ENCODE measurements at regions not wholly inside any gene's neighbourhood (a gene's known extent, or its start where the extent isn't known, plus 50 kb on each side); places are given as distances from the start of the nearest gene placed in this dataset.

DNA sequence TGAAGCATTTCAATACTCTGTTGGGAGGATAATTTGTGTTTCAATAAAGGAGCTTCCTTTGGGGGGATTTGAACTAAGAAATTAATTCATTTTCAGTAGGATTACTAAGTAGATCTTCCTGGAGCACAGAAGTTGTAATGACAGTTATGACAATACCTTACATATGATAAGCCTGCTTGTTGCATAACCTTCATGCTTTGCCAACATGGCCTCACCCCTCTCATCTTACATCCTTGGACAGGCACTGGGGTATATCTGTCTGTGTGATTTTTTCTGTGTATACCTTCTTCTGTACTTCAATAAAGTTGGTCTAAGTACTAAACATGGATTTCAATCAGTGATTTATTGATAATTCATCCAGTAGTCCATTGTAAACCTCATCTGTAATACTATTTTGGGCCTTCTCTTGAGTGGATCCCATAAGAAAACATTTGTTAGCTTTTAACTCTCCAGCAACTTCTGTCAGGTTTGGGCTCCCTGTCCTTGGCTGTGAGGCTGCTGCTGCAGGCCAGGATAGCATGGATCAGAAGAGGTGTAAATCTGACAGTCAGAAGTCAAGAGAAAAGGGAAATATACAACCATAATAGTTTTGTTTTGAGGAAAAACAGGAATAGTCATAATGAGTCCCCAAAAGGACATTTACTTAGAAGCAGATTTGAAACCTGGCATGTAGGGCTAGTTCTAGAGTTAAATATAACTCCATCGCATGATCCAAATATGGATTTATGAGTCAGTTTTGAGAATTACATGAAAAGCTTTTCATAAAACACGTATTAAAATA, 422.2 kb downstream of the KLF5 start:
- DNase-seq: no peak

DNA sequence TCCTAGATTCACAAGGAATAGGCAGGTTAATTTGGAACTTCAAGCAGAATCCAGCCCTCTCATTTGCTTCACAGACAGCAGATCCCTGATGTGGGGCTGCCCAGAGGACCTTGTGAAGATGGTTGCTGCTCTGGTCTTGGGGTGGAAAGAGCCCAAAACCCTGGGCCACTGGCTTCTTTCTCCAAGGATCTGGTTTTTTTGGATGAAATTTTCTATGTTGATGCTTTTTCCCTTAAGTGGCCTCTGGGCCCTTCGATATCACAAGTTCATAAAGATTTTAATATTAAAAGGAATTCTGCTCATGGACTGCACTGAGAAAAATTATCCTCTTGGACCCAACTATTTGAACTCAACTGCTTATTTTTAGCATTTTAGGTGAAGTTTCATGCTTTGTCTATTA, 421.1 kb downstream of the KLF5 start:
- no peak for DNase-seq

DNA sequence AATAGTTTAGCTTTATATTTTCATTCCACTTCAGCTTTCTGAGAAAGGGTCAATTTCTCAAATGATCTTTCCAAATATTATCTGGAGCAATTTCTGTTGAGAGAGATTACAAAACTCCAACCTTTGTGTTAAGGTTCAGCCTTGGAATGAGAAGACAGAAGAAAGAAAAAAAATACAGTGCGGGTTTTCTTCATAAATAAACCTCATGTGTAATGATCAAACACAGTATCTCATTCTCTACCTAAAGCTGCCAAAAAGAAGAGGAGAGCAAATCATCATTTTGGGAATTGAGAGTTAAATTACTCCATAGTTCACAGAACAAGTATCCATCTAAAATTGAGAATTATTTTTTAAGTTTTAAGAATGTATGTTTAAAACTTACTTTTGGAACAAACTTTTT, 420.5 kb downstream of the KLF5 start:
- DNase-seq: no peak

DNA sequence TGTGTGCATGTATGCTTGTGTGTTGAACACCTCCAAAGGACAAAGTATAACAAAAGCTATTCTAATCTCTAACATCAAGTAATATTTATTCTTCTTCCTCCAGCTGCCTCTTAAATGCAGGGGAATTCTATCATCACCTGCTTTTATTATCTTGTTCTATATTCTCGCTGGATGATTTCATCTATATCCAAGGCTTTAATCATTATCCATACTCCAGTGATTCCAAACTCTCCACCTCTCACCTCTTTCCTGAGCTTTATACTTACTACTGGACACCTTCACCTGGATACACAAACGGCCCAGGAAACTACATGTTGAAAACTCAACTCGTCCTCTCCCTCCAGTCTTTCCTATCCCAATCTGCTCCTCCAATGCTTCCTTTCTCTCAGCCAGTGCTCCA, 418.6 kb downstream of the KLF5 start:
- DNase-seq: no peak

DNA sequence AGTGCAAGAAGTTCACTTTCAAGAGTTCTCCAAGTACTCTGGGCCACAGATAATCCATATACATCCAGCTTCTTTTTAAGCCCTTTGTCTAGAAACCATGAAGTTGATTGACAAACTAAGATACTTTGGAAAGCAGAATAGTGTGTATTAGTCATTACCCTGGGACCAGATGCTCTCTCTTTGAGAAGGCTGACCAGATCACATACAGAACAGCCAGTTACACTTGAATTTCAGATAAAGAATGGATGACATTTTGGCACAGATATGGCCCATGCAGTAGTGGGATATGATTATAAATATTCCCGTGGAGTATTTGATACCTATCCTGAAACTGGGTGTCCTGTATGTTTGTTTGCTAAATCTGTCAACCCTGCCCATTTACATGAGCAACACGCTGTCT, 414.2 kb downstream of the KLF5 start:
- no peak for DNase-seq

DNA sequence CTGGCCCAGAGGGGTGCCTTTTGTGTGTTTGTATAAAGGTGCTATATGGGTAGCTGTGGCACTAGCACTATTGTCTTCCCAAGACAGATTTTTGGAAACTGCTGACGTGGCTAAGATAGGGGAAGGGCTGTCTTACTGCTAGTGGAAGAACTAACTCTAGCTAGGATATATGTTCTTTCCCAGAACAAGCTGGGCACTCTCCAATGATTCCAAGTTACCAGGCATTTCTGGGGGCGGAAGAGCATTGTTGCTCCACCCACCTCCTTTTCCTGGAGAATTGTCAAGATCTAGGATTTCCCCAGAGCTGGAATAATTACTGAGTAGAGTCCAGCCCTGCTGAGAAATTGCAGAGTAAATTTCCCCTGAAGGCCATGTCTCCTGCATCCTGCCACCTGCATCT, 408.3 kb downstream of the KLF5 start:
- no peak for DNase-seq

DNA sequence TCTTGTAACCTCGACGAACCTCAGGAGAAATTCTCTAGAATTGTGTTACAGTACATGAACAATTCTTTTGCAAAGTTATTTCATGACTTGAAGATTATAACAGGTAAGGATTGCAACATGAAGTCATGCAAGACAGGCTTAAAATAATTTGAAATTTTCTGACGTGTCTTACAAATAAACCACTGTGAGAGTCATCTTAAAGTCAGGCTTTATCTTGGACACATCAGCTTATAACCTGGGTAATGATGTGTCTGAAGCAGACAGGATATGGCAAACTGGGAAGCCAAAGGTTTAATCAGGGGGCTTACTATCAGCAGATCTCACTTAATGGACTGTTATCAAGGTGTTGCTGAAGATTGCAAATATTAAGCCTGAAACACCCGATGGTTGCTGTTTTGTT, 407.8 kb downstream of the KLF5 start:
- DNase-seq: no peak

DNA sequence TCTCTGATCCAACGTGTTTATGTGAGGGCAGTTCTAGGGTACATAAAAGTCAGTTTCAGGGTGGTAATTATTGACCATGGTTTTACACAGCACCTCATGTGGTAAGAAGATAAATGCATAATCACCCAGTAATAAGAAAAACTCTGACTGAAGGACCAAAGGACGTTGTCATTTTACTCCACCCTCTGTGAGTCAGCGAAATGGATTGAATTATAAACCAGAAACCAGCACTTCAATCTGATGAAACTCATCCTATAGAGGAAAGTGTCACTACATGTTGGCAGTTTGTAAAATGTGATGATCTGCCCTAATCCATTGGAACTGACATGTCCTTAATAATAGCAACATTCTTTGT, 406.8 kb downstream of the KLF5 start:
- no peak for DNase-seq

DNA sequence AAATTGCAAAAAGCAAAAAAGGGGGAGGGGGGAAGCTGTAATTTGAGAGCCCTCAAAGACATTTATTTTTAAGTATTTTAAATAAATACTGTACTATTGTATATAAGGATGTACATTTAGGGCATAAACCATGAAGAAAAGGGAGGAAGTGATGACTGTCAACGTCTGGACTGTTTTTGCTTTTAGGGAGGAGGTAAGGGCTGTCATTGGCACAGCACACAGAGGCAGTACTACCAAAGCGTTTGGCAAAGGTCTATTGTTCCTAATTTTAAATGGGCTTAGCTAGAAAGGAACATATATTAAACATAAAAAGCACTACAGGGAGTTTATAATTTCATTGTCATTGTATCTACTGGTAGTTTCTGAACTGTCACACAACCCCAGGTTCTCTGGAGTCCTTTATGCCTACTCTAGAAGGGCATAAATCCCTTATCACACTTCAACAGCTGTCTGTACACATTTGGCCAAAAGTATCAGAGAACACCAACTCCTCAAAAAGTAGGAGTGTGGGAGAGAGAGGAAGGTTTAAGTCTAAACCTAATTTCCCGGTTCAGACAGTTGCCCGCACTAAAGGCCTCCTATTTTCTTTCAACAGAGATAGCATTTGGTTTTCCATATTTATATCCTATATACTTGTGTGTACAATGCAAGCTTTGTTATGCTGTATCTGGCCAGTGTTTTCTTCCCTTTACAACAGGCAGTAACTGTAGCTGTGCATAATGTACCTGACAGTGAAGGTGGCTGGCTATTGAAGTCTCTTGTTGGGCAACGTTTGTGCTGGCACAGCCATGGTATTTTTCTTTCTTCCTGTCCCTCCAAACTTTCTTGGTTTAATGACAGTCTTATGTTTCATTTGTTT, 406.2 kb downstream of the KLF5 start:
- DNase-seq: no peak

DNA sequence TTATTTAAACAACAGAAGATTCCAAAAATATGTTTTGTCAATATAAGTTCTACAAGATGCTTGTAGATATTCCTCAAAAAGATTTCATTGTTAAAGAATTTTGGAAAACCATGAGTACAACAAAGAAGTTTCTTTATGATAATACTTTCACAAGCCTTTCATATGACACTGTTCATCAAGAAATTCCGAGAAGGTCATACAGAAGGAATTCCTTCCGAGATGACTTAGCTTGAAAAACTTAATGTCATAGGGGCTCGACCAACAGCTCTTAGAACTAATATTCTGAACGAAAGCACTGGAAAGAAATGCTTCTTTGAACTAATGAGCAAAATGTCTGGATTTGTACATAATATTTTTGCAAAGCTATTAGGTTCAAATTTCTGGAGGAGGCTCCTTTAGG, 403.4 kb downstream of the KLF5 start:
- no peak for DNase-seq

DNA sequence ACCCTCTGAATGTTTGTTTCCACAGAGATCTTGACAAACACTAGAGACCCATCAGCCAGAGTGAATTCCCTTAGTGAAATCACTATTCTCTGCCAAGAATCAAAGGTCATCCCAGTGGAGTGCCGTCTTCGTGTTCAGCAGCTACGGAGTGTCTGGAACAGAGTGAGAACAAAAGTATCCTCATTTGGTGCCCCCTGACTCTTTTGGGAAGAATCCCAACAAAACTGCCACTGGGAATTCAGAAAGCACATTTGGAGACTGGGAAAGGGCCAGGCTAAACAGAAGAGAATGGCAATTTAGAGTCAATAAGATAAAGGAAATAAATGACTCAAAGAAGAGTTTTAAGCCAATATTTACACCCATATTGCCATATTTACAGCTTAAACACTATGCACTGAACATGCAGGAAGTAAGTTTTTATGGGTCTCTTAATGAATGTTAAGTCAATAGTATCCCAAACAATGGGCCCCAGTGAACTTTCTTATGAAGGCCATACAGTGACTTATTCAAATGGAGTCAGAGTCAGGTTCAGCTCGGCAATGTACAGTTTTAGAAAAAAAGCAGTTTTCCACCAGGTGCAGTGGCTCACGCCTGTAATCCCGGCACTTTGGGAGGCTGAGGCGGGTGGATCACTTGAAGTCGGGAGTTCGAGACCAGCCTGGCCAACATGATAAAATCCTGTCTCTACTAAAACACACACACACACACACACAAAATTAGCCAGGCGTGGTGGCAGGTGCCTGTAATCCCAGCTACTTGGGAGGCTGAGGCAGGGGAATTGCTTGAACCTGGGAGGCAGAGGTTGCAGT, 392.6 kb downstream of the KLF5 start:
- DNase-seq: no peak

DNA sequence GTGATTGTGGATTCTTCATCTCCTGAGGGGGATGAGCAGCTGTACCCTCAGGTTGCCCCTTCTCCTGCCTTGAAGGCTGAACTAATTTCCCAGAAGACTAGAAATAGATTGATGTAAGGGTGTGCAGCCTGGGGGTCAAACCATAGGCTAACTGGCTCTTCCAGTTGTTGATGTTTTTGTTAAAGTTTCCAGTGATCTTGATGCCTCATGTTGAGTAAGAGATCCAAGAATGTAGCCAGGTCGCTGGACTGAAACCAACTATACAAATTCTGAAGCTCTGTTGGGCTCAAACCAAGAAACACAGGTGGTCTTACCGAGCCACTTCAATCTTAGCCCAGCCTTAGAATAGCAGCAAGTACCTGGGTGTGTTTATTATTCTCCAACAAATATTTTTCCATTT, 391.8 kb downstream of the KLF5 start:
- no peak for DNase-seq

DNA sequence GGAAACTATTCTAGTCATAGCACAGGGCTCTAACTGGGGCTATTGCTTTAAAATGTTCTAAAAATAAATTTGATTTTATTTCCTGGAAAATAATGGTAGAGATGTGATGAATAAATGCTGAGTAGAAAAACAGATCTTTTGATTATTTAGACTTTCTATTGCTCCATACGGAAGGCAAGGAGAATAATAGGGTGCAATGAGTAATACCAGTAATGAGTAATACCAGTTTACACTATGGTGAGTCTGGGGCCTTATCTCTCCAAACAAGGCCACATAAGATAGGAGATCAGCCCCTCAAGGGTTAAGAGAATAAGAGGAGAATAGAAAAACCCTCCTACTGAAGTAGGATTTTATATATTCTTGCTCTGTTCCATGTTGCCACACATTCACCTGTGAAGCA, 390.4 kb downstream of the KLF5 start:
- DNase-seq: no peak

DNA sequence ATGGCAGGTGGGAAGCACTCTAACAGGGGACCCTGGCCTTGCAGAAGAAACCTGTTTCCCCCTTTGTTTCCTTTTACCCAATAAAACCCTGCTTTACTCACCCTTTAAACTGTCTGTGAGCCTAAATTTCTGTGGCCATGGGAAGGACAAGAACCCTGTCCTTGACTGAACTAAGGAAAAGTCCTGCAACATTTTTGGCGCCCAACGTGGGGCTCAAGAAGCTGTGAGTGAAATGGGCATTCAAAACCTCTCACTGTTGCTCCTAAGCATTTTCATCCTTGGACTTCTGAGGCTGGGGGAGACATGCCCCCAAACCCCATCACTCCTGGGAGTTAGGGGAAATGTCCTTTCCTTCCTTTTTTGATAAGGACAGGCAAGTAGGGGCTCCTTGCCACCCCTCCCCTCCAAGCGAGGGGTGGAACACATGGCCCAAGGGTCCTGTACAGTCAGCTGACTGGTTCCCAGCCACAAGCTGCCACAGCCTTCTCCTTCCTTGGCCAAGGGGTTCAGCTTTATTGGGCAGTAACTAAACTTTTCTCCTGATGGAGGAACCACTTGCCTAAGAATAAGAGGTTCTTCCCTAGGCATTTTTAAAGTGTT, 381.6 kb downstream of the KLF5 start:
- no peak for DNase-seq

DNA sequence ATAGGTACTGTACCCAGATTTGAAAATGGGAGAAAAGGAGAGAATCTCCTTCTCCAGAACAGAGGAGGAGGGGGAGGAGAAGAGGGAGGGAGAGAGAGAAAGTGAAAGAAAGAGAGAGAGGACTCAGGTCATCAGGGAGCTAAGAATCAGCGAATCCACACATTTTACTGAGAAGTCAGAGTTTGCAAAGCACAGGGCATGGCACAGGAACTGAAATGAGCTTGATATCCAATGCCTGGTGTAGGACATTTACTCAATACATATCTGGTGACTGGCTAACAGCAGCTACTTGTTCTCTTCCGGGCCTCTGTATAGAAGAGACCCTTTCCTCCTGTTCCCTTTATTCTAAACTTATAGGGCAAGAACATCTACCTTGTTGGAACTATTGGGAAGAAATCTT, 375.1 kb downstream of the KLF5 start:
- DNase-seq: no peak

DNA sequence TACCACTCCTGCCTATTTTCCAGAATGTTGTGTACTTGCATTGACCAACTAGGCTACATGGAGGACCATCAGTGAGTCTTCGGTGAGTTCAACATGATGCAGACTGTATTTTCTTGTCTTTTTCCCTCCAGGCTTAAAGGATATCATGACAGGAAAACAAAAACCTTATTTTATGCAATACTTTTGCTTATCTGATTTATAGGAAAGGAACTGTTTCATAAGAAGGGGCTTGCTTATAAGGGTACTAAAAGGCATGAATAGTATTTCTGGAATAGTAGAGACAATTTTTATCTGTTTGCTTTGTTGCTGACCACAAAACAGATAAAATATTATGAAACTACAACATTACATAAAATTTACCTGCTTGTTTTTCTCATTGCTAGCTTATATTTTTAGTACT, 374.7 kb downstream of the KLF5 start:
- no peak for DNase-seq

DNA sequence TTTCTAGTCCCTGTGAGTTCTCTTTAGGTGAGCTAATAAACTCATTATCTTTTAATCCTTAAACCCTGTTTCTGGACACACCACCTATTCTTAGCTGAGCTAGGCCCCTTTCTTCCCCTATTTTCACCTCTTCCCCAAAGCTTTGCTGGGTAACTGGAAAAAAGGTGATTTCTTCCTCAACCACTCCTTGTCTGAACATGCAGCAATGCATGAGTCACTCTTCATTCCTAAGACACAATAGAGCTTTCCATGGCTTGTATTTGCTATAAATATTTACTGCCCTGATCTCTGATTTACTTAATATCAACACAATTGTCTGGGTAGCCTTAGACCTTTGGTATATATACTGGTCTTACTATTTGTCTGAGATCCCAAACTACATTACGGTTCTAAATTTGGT, 370.9 kb downstream of the KLF5 start:
- no peak for DNase-seq

DNA sequence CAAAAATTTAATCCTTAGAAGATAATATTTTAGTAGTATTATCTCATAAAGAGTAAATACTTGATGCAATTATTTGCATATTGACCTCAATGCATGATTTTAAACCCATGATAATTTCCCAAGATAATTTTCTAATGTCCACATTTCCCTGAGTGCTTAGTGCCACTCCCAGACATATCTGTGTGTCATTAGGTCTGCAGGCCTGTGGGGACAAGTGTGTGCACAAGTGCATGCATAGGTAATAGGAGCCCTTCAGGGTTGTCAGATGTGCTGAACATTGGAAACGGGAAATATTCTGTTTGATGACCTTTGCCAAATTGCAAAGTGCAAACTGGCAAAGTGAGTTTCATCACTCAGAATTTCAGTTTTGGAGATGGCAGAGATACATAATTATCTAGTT, 369.9 kb downstream of the KLF5 start:
- DNase-seq: no peak

DNA sequence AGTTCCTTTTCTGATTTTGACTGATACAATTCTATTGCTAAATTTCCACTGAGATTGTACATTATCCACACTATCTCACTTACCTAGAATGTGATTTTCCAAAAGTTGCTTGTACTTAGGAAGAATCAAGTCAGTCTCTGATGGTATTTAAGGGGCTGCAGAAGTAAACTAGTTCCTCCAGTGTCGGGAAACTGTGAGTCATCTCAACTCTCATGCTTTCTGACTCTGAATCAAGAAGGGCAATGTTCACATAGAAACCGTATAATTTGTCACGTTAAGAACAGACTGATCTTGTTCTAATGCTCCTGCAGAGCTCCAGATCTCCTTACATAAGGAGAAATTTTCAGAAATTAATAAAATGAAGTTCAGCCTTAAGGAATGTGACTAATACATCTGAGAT, 369.3 kb downstream of the KLF5 start:
- no peak for DNase-seq

DNA sequence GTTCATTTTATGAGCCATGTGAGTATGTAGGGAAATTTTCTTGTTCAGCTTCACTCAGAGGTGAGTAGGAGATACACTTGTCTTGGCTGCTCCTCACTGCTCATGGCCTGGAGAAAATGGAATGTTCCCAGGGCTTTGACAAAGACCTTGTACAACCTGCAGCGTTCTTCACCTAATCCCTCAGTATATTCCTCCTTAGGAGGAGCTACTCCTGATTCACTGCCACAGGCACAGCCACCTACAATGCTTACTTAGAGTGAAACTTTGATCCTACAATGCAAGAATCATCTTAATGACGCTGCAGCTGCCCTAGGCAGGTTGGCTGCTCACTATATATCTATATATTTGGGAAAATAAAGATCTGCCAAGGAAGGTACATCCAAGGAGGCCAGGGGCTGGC, 364.2 kb downstream of the KLF5 start:
- DNase-seq: no peak

DNA sequence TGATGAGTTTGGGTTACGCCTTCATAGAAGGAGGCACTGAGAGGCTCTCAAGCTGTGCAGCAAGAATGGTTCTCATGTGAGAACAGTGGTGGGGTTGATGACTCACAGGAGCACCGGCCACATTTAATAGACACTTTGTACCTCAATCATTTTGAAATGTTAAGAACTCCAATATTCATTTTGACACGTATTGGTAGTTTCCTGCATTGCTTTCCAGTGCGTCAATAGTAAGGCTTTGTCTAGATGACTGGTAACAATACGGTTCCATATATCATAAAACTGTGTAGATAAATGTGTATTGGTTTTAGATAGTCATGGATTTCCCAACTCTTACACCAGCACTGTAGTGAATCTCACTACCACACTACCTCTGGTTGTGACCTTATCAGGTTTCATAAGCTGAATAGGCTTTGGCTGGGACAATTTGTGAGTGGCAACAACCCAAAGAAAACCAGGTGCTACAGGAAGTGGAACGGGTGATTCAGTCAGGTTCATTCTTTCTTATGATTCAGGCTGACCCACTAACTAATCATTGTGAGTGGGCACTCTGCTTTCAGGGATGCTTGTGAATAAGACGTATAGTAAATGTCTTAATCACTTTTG, 362.6 kb downstream of the KLF5 start:
- DNase-seq: no peak

DNA sequence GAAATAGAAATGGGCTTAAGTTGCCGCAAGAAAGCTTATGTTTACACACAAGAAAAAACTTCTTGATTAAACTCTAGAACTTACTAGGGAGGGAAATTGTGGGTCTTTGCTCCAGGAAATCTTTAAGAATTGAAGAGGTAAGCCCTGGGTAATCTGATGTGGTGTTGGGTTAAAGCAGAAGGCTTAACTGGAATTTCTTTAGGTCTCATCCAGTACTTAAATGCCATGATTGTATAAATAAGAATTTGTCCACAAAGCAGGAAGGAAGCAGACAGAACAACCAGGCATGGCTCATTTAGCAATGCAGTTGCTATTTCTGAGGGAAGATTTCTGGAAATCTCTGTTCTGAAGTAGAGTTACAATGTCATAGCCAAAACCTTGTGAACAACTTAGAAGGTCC, 360.4 kb downstream of the KLF5 start:
- no peak for DNase-seq
